RWPE2 (cell line): ENCODE measurements at regions not wholly inside any gene's neighbourhood (a gene's known extent, or its start where the extent isn't known, plus 50 kb on each side); places are given as distances from the start of the nearest gene placed in this dataset.

ENCODE experiments used
- ATAC-seq: fragments of 200-7000 bp; cut with Tn5 transposase; 3 replicates; pipeline ENCODE4 v1.9.1; 2021; ENCODE audit warnings: low read depth
- DNase-seq: peaks from one replicate; pipeline ENCODE4 v3.0.0-alpha.2; 2020; ENCODE audit warnings: low spot score
- H3K27ac ChIP-seq: fragments of 450-650 bp; 2 replicates; pipeline ENCODE4 v1.5.1; 2017; ENCODE audit warnings: mild to moderate bottlenecking; ENCODE audit not compliant: poor library complexity, severe bottlenecking
- H3K27me3 ChIP-seq: fragments of 250-450 bp; sonication (Bioruptor Pico); 2 replicates; pipeline ENCODE4 v1.5.1; 2021; ENCODE audit warnings: mild to moderate bottlenecking, moderate library complexity; ENCODE audit not compliant: insufficient read depth, poor library complexity, severe bottlenecking
- H3K36me3 ChIP-seq: fragments of 250-450 bp; sonication (Bioruptor Pico); 2 replicates; pipeline ENCODE4 v1.5.1; 2020; ENCODE audit warnings: low read depth, mild to moderate bottlenecking, moderate library complexity
- H3K4me1 ChIP-seq: fragments of 250-450 bp; sonication (Bioruptor Pico); 2 replicates; pipeline ENCODE4 v1.5.1; 2021; ENCODE audit warnings: mild to moderate bottlenecking, moderate library complexity; ENCODE audit not compliant: insufficient read depth, poor library complexity, severe bottlenecking
- H3K4me3 ChIP-seq: fragments of 250-450 bp; sonication (Bioruptor Pico); 2 replicates; pipeline ENCODE4 v1.5.1; 2021; ENCODE audit warnings: mild to moderate bottlenecking, moderate library complexity; ENCODE audit not compliant: severe bottlenecking
- H3K9me3 ChIP-seq: fragments of 250-450 bp; sonication (Bioruptor Pico); 2 replicates; pipeline ENCODE4 v1.5.1; 2021; ENCODE audit warnings: mild to moderate bottlenecking, moderate library complexity; ENCODE audit not compliant: severe bottlenecking
- CTCF ChIP-seq: fragments of 450-650 bp; IDR thresholded peaks from one replicate; pipeline ENCODE4 v1.5.1; 2017; ENCODE audit warnings: mild to moderate bottlenecking, moderate library complexity; ENCODE audit not compliant: poor library complexity, severe bottlenecking

- no peak overlapping the region for H3K27ac ChIP-seq
- no peak overlapping the region for H3K4me3 ChIP-seq
- no peaks in the 10 kb centered on the region for H3K4me1 ChIP-seq
- no peak for TF ChIP-seq CTCF
- ATAC-seq, result no peak
- no peaks in the 10 kb centered on the region for H3K27me3 ChIP-seq
- no peaks in the 10 kb centered on the region for H3K36me3 ChIP-seq
- no peak for DNase-seq
- no peaks in the 10 kb centered on the region for H3K9me3 ChIP-seq
Measured at GRCh38 chr10:3551761-3552160, 233.2 kb downstream of the KLF6 start.

- no peak for DNase-seq
- no peaks in the 10 kb centered on the region for H3K9me3 ChIP-seq
- H3K27me3 ChIP-seq, result no peaks in the 10 kb centered on the region
- ATAC-seq, result no peak
- TF ChIP-seq CTCF, result no peak
- H3K4me3 ChIP-seq, result no peak overlapping the region
- H3K27ac ChIP-seq, result no peak overlapping the region
- H3K4me1 ChIP-seq, result no peaks in the 10 kb centered on the region
- H3K36me3 ChIP-seq, result no peaks in the 10 kb centered on the region
Measured at GRCh38 chr10:3549118-3549517, 235.9 kb downstream of the KLF6 start.

GRCh38 chr10:3548702-3549101 lies 236.3 kb downstream of the KLF6 start:
- Histone ChIP-seq H3K9me3 (no peaks in the 10 kb centered on the region), H3K4me1 (no peaks in the 10 kb centered on the region), H3K27me3 (no peaks in the 10 kb centered on the region), H3K4me3 (no peak overlapping the region), H3K36me3 (no peaks in the 10 kb centered on the region), H3K27ac (no peak overlapping the region)
- DNase-seq, result no peak
- no peak for TF ChIP-seq CTCF
- no peak for ATAC-seq

- no peak overlapping the region for H3K27ac ChIP-seq
- H3K4me3 ChIP-seq, result no peak overlapping the region
- ATAC-seq (no peak), DNase-seq (no peak)
- no peaks in the 10 kb centered on the region for H3K36me3 ChIP-seq
- no peaks in the 10 kb centered on the region for H3K9me3 ChIP-seq
- TF ChIP-seq CTCF, result no peak
- no peaks in the 10 kb centered on the region for H3K27me3 ChIP-seq
- no peaks in the 10 kb centered on the region for H3K4me1 ChIP-seq
Measured at GRCh38 chr10:3548076-3548475, 236.9 kb downstream of the KLF6 start.

- Histone ChIP-seq H3K27ac (no peak overlapping the region), H3K9me3 (no peaks in the 10 kb centered on the region)
- DNase-seq, result no peak
Measured at GRCh38 chr10:3544561-3544960, 240.4 kb downstream of the KLF6 start.

More at GRCh38 chr10:3544561-3544960, 240.4 kb downstream of the KLF6 start:
- TF ChIP-seq CTCF, result no peak
- no peaks in the 10 kb centered on the region for H3K27me3 ChIP-seq
- ATAC-seq, result no peak
- no peaks in the 10 kb centered on the region for H3K36me3 ChIP-seq
- H3K4me1 ChIP-seq, result peaks cover 11% of the 10 kb centered on the region
- H3K4me3 ChIP-seq, result no peak overlapping the region
